ENCODE measurements at regions not wholly inside any gene's neighbourhood (a gene's known extent, or its start where the extent isn't known, plus 50 kb on each side); places are given as distances from the start of the nearest gene placed in this dataset.

DNA sequence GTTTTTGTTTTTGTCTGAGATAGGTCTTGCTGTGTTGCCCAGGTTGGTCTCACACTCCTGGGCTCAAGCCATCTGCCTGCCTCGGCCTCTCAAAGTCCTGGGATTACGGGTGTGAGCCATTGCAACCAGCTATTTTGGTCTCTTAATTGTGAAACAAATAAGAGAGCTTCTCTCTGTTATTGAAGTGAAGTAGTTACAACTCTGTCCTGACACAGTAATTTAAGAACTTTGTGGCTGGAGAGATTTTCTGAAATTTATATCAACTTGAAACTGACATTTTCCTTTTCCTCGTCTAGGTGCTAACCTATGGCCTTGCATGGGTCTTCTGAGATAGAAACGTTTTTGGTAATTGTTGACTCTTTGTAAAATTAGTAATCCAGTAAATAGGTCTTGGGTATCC is 122.1 kb upstream of the DOK5 start (continued):
- no peak for TF ChIP-seq ZBED4 (CRISPR knock-in tag; IDR thresholded peaks at IDR 0.05; ENCODE audit: borderline replicate concordance)

DNA sequence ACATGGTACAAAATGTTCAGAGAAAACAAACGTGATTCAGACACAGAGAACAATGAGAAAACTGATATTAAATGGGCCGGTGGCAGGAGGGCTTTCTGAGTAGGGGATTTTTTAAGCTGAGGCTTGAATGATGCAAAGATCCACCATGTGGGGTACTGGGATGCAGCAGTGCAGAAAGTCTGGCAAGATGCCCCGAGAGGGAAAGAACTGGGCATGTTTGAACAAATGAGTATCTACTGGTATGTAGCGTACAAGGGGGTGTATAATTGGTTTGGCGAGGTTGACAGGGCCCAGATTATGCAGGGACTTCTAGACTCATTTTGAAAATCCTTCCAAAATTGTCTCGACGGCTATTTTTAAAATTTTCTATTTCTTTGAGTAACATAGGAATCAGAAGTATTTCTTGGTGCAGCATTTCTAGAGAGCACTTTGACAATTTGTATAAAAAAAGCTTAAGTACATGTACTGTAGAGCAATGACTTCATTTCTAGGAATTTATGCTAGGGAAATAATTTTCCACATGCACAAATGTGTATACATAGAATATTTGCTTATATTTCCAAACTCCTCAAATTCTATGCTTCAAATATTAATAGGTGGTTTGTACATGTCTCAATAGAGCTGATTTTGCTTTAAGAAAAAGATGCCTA is 119.6 kb upstream of the DOK5 start:
- BruUV-seq (replicated peaks) = no TSS peak
- no peaks in the 10 kb centered on the region for H3K79me2 ChIP-seq (ENCODE audit: insufficient read depth, low read length)
- 18% methylated on average over 7 of the region's 7 CpGs for WGBS (ENCODE audit: low lambda C conversion rate)
- DNase-seq (ENCODE audit: low spot score) = no peak
- no peaks in the 10 kb centered on the region for H3K9me3 ChIP-seq (ENCODE audit: low read length)
- ATAC-seq = no peak
- FAIRE-seq = no peak
- no peak overlapping the region for H3K4me2 ChIP-seq (ENCODE audit: low read depth, low read length)
- peaks cover 0 to 4% of the 10 kb centered on the region in 2 experiments; a peak in 2 of 5 replicates for H3K27me3 ChIP-seq (ENCODE audit: control insufficient read depth in 1 of 2, insufficient read depth in 2 of 2, low read length in 2 of 2)
- intact Hi-C loops (cut with micrococcal nuclease; ENCODE audit: unreplicated experiment) (loop anchor here (10.0 kb wide), 1 partner anchor 59 kb away; no protein-coding TSS in a partner anchor), in situ Hi-C loops (cut with HindIII; ENCODE audit: extremely low pct_ligation_motif_present, low pct_unique_long_range_greater_than_20kb) (no loop called here)
- no peak overlapping the region for H3K27ac ChIP-seq (ENCODE audit: extremely low read length, insufficient read depth, low read length)
- TF ChIP-seq ZBTB21 (CRISPR knock-in tag; IDR thresholded peaks at IDR 0.05) = no peak
- no peak for TF ChIP-seq MLLT10 (CRISPR knock-in tag; IDR thresholded peaks at IDR 0.05)
- no peak for TF ChIP-seq ZNF513 (CRISPR knock-in tag; conservative IDR thresholded peaks at IDR 0.05)
- no peak for TF ChIP-seq FOXK1 (CRISPR knock-in tag; IDR thresholded peaks at IDR 0.05; ENCODE audit: borderline replicate concordance, low read depth)
- TF ChIP-seq ATRX (CRISPR knock-in tag; IDR thresholded peaks at IDR 0.05; ENCODE audit: borderline replicate concordance) = no peak
- TF ChIP-seq NFATC3 (CRISPR knock-in tag; IDR thresholded peaks at IDR 0.05) = no peak
- no peak for TF ChIP-seq GTF3A (CRISPR knock-in tag; conservative IDR thresholded peaks at IDR 0.05)
- no peak for TF ChIP-seq LRRFIP1 (CRISPR knock-in tag; conservative IDR thresholded peaks at IDR 0.05)
- no peak for TF ChIP-seq NFIB (CRISPR knock-in tag; IDR thresholded peaks at IDR 0.05; ENCODE audit: borderline replicate concordance)
- TF ChIP-seq ZNF850 (CRISPR knock-in tag; conservative IDR thresholded peaks at IDR 0.05) = no peak
- TF ChIP-seq CHD2 (IDR thresholded peaks at IDR 0.05; ENCODE audit: low read depth, low read length) = no peak
- no peak for TF ChIP-seq ZNF331 (CRISPR knock-in tag; IDR thresholded peaks at IDR 0.05)
- POLR2A ChIA-PET = no interaction called here
- CTCF ChIA-PET (ENCODE audit: low intra/inter-chr PET ratio, low total read pairs) = no interaction called here
- H2AFZ ChIP-seq (ENCODE audit: low read length) = no peak overlapping the region
- no peak overlapping the region for H3K4me3 ChIP-seq (replicated peaks in 1 of 3; ENCODE audit: insufficient read depth in 1 of 3, low read depth in 2 of 3, low read length in 3 of 3)
- H3K36me3 ChIP-seq (replicated peaks in 1 of 2; ENCODE audit: control insufficient read depth in 1 of 2, insufficient read depth in 2 of 2, low read length in 2 of 2) = no peaks in the 10 kb centered on the region
- H4K20me1 ChIP-seq (ENCODE audit: insufficient read depth, low read length) = no peaks in the 10 kb centered on the region
- no peaks in the 10 kb centered on the region for H3K4me1 ChIP-seq (ENCODE audit: insufficient read depth, low read length)
- no peak overlapping the region for H3K9ac ChIP-seq (ENCODE audit: insufficient read depth, low read depth, low read length)
